ENCODE measurements at regions not wholly inside any gene's neighbourhood (a gene's known extent, or its start where the extent isn't known, plus 50 kb on each side); places are given as distances from the start of the nearest gene placed in this dataset.

DNA sequence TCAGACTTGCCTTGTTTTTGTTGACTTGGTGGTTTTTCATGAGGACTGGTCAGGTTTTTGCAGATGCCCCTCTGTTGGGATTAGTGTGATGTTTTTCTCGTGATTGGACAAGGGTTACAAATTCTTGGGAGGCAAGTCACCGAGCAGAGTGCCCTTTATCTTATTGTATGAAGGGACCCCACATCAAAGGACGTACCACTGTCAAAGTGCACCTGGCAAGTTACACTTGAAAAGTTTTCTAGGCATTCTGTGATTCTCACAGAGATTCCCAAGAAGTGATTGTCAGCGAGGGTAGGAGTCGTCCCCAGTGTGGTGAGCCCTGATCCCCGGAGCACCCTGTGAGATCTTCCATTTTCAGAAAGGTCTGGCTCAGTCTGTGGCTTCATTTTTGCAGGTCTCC lies 110.1 kb downstream of the POLR2M start:
- peaks cover 7% of the 10 kb centered on the region for H3K4me1 Mint-ChIP-seq
- Histone ChIP-seq H3K79me2 (ENCODE audit: insufficient read depth, low read length) (no peaks in the 10 kb centered on the region), H3K36me3 (replicated peaks in 1 of 2; ENCODE audit: control insufficient read depth in 1 of 2, insufficient read depth in 2 of 2, low read length in 2 of 2) (no peaks in the 10 kb centered on the region), H4K20me1 (ENCODE audit: insufficient read depth, low read length) (no peaks in the 10 kb centered on the region), H3K4me1 (ENCODE audit: control insufficient read depth in 1 of 2, insufficient read depth in 2 of 2, low read length in 2 of 2) (peaks cover 0 to 10% of the 10 kb centered on the region in 2 donors), H3K4me2 (replicated peaks; ENCODE audit: extremely low read depth, low read length, poor library complexity, severe bottlenecking) (no peak overlapping the region), H2AFZ (ENCODE audit: insufficient read depth, low read depth, low read length, poor library complexity, severe bottlenecking) (no peak overlapping the region), H3K9me3 (replicated peaks in 1 of 2; ENCODE audit: control insufficient read depth in 1 of 2, insufficient read depth in 1 of 2, low read length in 2 of 2) (peaks cover 3 to 13% of the 10 kb centered on the region in 2 donors), H3K9ac (ENCODE audit: insufficient read depth, low read length, poor library complexity, severe bottlenecking) (no peak overlapping the region), H3K4me3 (replicated peaks in 1 of 3; ENCODE audit: low read depth in 2 of 3, low read length in 3 of 3) (no peak overlapping the region), H3K27ac (ENCODE audit: low read depth in 1 of 2, low read length in 2 of 2) (no peak overlapping the region), H3K27me3 (ENCODE audit: control insufficient read depth in 2 of 2, insufficient read depth in 2 of 2, low read length in 2 of 2) (peaks cover 0 to 5% of the 10 kb centered on the region in 2 donors)
- no peak overlapping the region for H3K4me3 Mint-ChIP-seq
- 100% methylated on average over 6 of the region's 6 CpGs for WGBS (ENCODE audit: insufficient coverage)
- H3K9me3 Mint-ChIP-seq: peaks cover 4 to 38% (median 16%) of the 10 kb centered on the region in 7 donors
- intact Hi-C loops (cut with micrococcal nuclease): no loop called here
- H3K27ac Mint-ChIP-seq: no peak overlapping the region
- DNase-seq: no peak
- TF ChIP-seq, protein P1, sequence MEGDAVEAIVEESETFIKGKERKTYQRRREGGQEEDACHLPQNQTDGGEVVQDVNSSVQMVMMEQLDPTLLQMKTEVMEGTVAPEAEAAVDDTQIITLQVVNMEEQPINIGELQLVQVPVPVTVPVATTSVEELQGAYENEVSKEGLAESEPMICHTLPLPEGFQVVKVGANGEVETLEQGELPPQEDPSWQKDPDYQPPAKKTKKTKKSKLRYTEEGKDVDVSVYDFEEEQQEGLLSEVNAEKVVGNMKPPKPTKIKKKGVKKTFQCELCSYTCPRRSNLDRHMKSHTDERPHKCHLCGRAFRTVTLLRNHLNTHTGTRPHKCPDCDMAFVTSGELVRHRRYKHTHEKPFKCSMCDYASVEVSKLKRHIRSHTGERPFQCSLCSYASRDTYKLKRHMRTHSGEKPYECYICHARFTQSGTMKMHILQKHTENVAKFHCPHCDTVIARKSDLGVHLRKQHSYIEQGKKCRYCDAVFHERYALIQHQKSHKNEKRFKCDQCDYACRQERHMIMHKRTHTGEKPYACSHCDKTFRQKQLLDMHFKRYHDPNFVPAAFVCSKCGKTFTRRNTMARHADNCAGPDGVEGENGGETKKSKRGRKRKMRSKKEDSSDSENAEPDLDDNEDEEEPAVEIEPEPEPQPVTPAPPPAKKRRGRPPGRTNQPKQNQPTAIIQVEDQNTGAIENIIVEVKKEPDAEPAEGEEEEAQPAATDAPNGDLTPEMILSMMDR (IDR thresholded peaks at IDR 0.05): no peak
- no peaks in the 10 kb centered on the region for H3K36me3 Mint-ChIP-seq
- H3K27me3 Mint-ChIP-seq (ENCODE audit: low read depth in 3 of 3): peaks cover 0 to 6% (median 5%) of the 10 kb centered on the region in 3 donors

DNA sequence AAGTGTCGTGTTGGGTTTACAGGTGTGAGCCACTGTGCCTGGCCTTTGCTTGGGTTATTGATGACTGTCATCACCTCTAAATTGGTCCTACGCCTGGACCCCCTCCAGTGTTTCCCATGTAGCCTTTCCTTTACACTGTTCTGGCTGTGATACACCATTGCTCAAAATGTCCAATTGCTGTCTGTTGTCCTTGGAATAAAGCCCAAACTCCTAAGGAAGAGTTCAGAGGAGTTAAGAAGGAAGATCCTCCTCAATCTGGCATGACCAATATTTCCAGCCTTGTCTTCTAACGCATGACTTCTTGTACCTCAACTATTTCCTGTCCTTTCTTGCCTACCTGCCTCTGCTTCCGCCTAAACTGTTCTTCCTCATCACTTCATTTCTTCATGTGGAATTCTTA lies 113.1 kb downstream of the POLR2M start:
- intact Hi-C loops (cut with micrococcal nuclease): no loop called here

More for the DNA sequence above, 113.1 kb downstream of the POLR2M start:
- H3K27ac ChIP-seq (ENCODE audit: low read depth in 1 of 2, low read length in 2 of 2): no peak overlapping the region
- H3K36me3 ChIP-seq (replicated peaks in 1 of 2; ENCODE audit: control insufficient read depth in 1 of 2, insufficient read depth in 2 of 2, low read length in 2 of 2): no peaks in the 10 kb centered on the region
- Mint-ChIP-seq H3K27me3 (ENCODE audit: low read depth in 3 of 3) (peaks cover 0 to 6% (median 2%) of the 10 kb centered on the region in 3 donors), H3K4me1 (peaks cover 7% of the 10 kb centered on the region), H3K9me3 (peaks cover 2 to 21% (median 11%) of the 10 kb centered on the region in 7 donors), H3K4me3 (no peak overlapping the region), H3K27ac (no peak overlapping the region), H3K36me3 (no peaks in the 10 kb centered on the region)
- H3K27me3 ChIP-seq (ENCODE audit: control insufficient read depth in 2 of 2, insufficient read depth in 2 of 2, low read length in 2 of 2): peaks cover 0 to 5% of the 10 kb centered on the region in 2 donors
- WGBS (ENCODE audit: insufficient coverage): 95% methylated on average over 4 of the region's 4 CpGs
- no peaks in the 10 kb centered on the region for H4K20me1 ChIP-seq (ENCODE audit: insufficient read depth, low read length)
- H3K4me1 ChIP-seq (ENCODE audit: control insufficient read depth in 1 of 2, insufficient read depth in 2 of 2, low read length in 2 of 2): peaks cover 0 to 10% of the 10 kb centered on the region in 2 donors
- TF ChIP-seq, protein P1 (IDR thresholded peaks at IDR 0.05): no peak
- H2AFZ ChIP-seq (ENCODE audit: insufficient read depth, low read depth, low read length, poor library complexity, severe bottlenecking): no peak overlapping the region
- no peak overlapping the region for H3K9ac ChIP-seq (ENCODE audit: insufficient read depth, low read length, poor library complexity, severe bottlenecking)
- DNase-seq: no peak
- H3K4me3 ChIP-seq (replicated peaks in 1 of 3; ENCODE audit: low read depth in 2 of 3, low read length in 3 of 3): no peak overlapping the region
- no peak overlapping the region for H3K4me2 ChIP-seq (replicated peaks; ENCODE audit: extremely low read depth, low read length, poor library complexity, severe bottlenecking)
- no peaks in the 10 kb centered on the region for H3K79me2 ChIP-seq (ENCODE audit: insufficient read depth, low read length)
- H3K9me3 ChIP-seq (replicated peaks in 1 of 2; ENCODE audit: control insufficient read depth in 1 of 2, insufficient read depth in 1 of 2, low read length in 2 of 2): peaks cover 2 to 7% of the 10 kb centered on the region in 2 donors
